Epithelial cell of proximal tubule (primary cell): ENCODE measurements at regions not wholly inside any gene's neighbourhood (a gene's known extent, or its start where the extent isn't known, plus 50 kb on each side); places are given as distances from the start of the nearest gene placed in this dataset.

Experiments used
- DNase-seq: peaks from one replicate; pipeline ENCODE4 v3.0.0-alpha.2; 2011; ENCODE audit warnings: low read depth
- H3K4me3 ChIP-seq: 2 replicates; pipeline ENCODE4 v1.5.1; 2011; ENCODE audit warnings: low read depth, mild to moderate bottlenecking, low read length
- TF ChIP-seq, protein P1 (sequence below): conservative IDR thresholded peaks from 2 replicates; pipeline ENCODE4 v1.5.1; 2012; ENCODE audit warnings: low read depth, mild to moderate bottlenecking, low read length

DNA sequence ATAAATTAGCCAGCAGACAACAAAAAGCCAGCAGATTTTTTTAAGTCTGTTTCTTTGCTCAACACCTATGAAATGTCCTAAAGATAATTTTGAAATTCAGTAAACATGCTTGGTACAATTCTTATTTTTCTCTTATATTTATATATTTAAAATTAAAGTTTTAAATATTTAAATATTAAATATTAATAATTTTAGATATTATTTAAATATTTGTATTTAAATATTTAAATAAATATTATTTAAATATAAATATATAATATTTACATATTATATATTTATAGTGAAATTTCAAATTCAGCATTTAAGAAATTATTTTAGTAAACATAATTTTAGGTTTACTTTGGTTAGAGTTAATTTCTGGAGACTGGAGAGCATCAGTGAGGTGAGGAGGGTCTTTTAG is 1554.2 kb downstream of the NCAM2 start:
- TF ChIP-seq, protein P1, sequence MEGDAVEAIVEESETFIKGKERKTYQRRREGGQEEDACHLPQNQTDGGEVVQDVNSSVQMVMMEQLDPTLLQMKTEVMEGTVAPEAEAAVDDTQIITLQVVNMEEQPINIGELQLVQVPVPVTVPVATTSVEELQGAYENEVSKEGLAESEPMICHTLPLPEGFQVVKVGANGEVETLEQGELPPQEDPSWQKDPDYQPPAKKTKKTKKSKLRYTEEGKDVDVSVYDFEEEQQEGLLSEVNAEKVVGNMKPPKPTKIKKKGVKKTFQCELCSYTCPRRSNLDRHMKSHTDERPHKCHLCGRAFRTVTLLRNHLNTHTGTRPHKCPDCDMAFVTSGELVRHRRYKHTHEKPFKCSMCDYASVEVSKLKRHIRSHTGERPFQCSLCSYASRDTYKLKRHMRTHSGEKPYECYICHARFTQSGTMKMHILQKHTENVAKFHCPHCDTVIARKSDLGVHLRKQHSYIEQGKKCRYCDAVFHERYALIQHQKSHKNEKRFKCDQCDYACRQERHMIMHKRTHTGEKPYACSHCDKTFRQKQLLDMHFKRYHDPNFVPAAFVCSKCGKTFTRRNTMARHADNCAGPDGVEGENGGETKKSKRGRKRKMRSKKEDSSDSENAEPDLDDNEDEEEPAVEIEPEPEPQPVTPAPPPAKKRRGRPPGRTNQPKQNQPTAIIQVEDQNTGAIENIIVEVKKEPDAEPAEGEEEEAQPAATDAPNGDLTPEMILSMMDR: no peak
- no peak overlapping the region for H3K4me3 ChIP-seq
- no peak for DNase-seq

DNA sequence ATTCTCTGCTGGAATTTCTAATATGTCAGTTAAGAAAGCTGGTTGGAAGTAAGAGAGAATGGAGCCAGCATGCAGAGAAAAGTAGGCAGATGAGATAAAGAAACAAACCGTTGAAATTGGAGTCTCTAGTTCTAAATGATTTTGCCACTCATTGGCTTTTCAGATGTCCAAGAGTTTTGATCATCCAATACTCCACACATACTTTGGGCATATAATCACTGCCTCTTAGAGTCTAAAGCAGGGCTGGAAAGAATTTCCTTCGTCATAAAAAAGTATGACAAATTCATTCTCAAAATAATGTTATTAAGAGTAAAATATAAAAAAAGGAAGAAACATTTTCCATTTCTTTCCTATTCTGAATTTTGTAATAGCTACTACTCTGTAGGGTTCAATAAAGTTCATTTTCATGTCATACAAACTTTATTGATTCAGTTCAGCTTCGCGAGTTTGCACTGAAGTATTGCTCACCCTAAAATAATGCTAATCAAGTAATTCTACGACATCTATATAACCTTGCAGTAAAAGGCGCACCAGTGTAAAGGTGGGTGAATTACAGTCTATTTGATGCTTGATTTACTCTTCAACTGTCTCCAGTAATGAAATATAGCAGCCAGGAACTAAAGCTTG is 1556.6 kb downstream of the NCAM2 start:
- H3K4me3 ChIP-seq: no peak overlapping the region
- no peak for DNase-seq

DNA sequence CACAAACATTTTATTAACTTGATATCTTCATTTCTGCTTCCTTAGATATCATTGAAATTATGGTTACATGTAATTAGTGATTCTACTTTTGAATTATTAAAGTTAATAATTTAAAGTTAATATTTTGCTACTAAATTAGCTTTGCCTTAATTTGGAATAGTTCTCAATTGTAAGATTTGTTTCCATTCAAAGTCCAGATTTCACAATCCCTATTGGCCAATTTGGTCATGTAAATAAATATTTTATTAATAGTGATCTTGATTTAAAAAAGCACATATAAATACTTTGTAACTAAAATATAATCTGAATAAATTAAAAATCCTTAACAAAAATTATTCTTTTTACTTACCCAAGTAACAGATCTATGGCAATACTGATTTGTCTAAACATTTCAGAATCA is 1558.6 kb downstream of the NCAM2 start:
- no peak for DNase-seq
- TF ChIP-seq, protein P1: no peak
- no peak overlapping the region for H3K4me3 ChIP-seq

More for the DNA sequence above, 1556.6 kb downstream of the NCAM2 start:
- TF ChIP-seq, protein P1: no peak

DNA sequence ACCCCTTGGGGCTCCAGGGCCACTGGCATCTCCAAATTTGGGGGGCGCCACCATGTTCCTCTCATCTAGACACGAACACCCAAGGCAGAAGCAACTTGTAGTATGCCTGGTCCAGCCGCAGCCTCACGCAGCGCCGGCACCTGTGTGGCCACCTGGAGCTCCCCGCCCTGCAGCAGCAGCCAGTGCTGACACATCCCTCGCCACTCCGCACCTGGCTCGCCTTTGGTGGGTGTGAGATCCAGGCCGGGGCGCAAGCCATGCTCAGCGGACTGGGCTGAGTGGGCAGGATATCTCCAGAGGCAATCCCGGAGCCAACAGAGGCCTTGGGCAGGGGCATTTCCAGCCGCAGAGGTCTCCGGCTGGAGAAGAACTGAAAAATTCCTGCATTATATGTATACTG is 1563.7 kb downstream of the NCAM2 start:
- TF ChIP-seq, protein P1: no peak
- no peak for DNase-seq
- H3K4me3 ChIP-seq: no peak overlapping the region

DNA sequence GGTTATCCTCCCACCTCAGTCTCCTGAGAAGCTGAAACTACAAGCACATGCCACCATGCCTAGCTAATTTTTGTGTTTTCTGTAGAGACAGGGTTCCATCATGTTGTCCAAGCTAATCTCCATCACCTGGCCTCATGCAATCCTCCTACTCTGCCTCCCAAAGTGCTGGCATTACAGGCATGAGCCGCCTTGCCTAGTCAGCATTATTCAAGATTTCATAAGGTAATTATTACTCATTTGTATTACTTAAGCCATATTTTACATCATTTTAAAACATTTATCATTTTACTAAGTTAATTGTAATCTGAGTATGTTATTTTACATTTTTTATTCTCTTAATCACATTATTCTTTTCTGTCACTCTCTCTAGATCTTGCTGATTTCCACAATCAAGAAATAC is 1575.6 kb downstream of the NCAM2 start:
- no peak for DNase-seq
- no peak overlapping the region for H3K4me3 ChIP-seq
- TF ChIP-seq, protein P1: no peak

DNA sequence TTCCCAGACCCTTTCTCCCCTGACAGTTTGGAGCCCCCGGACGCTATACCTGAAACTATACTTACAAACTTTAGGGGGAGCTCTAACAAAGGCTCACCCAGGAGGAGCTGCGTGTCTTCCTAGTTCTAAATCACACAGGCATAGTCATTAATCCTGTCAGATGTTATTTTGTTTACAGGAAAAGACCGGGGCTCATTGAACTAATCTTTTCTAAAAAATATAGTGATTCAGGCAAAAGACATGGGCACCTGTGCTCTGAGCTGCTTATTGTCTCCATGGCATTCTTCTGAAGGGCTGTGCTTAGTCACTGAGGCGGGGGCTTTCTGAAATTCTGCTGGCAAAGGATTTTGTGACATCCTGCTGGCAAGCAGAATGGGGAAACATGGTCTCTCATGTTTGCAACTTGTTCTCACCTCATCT is 1577.0 kb downstream of the NCAM2 start:
- TF ChIP-seq, protein P1: peak; percentile 13
- DNase-seq: no peak

DNA sequence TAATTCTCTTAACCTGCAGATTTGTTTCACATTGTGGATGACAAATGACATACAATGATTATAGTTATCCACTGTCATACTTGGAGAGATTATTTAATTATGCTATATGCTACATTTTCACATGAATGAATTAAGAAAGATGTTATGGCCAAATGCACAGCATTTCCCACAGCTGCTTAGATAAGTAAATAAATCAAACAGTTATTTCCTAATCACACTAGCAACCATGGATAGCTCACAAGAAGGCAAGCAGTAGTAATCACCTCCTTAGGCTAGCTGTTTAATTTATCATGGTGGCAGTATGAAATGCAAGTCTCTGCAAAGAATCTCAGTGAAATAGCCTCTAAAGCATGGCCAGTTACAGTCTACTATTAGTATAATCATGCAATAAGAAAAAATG is 1581.5 kb downstream of the NCAM2 start:
- DNase-seq: no peak
- H3K4me3 ChIP-seq: no peak overlapping the region
- TF ChIP-seq, protein P1: no peak

More for the DNA sequence above, 1577.0 kb downstream of the NCAM2 start:
- H3K4me3 ChIP-seq: no peak overlapping the region
